Lower leg skin (tissue), 3 donors: ENCODE measurements at regions not wholly inside any gene's neighbourhood (a gene's known extent, or its start where the extent isn't known, plus 50 kb on each side); places are given as distances from the start of the nearest gene placed in this dataset.
"Not testable (repeated sequence)": the region's sequence is repeated elsewhere in the genome, so short reads cannot be mapped to it uniquely, and the experiment has no call there.

Experiments
- POLR2A ChIP-seq, 2 donors: fragments of 450-650 bp; IDR thresholded peaks; one replicate each; pipeline ENCODE4 v1.6.1; 2016 to 2017; ENCODE audit warnings: antibody characterized with exemption in 2 of 2, mild to moderate bottlenecking in 1 of 2, moderate library complexity in 1 of 2
- TF ChIP-seq, protein P1 (sequence below), 3 donors: fragments of 450-650 bp; IDR thresholded peaks; one replicate each; pipeline ENCODE4 v1.5.1; 2016; ENCODE audit warnings: antibody characterized with exemption in 3 of 3, mild to moderate bottlenecking in 3 of 3, moderate library complexity in 2 of 3

DNA sequence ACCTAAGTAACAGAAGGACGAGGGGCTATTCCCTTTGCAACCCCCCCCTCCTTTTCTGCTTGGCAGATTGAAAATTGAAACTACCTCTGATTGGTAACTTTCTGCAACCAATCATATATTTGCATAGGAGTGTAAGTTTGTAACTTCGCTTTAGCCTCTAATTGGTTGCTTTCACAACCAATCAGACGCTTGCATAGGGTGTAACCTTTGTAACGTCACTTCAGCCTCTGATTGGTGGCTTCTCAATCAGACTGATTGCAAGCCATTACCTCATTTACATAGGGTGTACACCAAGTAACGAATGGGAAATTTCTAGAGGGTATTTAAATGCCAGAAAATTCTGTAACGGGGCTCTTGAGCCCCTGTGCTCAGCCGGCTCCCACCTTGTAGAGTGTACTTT is 131.9 kb upstream of the FOXD4L5 start:
- TF ChIP-seq, protein P1, sequence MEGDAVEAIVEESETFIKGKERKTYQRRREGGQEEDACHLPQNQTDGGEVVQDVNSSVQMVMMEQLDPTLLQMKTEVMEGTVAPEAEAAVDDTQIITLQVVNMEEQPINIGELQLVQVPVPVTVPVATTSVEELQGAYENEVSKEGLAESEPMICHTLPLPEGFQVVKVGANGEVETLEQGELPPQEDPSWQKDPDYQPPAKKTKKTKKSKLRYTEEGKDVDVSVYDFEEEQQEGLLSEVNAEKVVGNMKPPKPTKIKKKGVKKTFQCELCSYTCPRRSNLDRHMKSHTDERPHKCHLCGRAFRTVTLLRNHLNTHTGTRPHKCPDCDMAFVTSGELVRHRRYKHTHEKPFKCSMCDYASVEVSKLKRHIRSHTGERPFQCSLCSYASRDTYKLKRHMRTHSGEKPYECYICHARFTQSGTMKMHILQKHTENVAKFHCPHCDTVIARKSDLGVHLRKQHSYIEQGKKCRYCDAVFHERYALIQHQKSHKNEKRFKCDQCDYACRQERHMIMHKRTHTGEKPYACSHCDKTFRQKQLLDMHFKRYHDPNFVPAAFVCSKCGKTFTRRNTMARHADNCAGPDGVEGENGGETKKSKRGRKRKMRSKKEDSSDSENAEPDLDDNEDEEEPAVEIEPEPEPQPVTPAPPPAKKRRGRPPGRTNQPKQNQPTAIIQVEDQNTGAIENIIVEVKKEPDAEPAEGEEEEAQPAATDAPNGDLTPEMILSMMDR (IDR thresholded peaks at IDR 0.05), result not testable (repeated sequence)
- not testable (repeated sequence) for TF ChIP-seq POLR2A (IDR thresholded peaks at IDR 0.05)
